Stomach (tissue), 8 donors: ENCODE measurements at regions not wholly inside any gene's neighbourhood (a gene's known extent, or its start where the extent isn't known, plus 50 kb on each side); places are given as distances from the start of the nearest gene placed in this dataset.

ENCODE experiments used
- DNase-seq, 2 donors: peaks; one replicate each; pipeline versions ENCODE4 v3.0.0 to v3.0.0-alpha.2; 2013 to 2019
- H3K27ac ChIP-seq, 5 donors: fragments of 200-600 bp in 4 of 5; sonication (generic) in 4 of 5; one replicate each; pipeline ENCODE4 v1.5.1; 2013 to 2019; ENCODE audit warnings: mild to moderate bottlenecking in 1 of 5, moderate library complexity in 1 of 5
- H3K27me3 ChIP-seq, 3 donors: fragments of 200-600 bp; sonication (generic); one replicate each; pipeline ENCODE4 v1.5.1; 2017 to 2019; ENCODE audit warnings: mixed run types in 1 of 3
- H3K36me3 ChIP-seq, 4 donors: fragments of 200-600 bp; sonication (generic); 1 replicate in 3 of 4; 2 replicates in 1 of 4; pipeline ENCODE4 v1.5.1; 2016 to 2019
- H3K4me1 ChIP-seq, 4 donors: fragments of 200-600 bp; sonication (generic); one replicate each; pipeline ENCODE4 v1.5.1; 2016 to 2019
- H3K4me3 ChIP-seq, 4 donors: fragments of 200-600 bp; sonication (generic) in 3 of 4; one replicate each; pipeline ENCODE4 v1.5.1; 2016 to 2019; ENCODE audit warnings: mild to moderate bottlenecking in 1 of 4
- H3K9me3 ChIP-seq, 4 donors: fragments of 200-600 bp; sonication (generic); one replicate each; pipeline ENCODE4 v1.5.1; 2016 to 2019
- CTCF ChIP-seq, 7 experiments: fragments of 450-650 bp in 4 of 7; fragments of 200-600 bp in 3 of 7; sonication (generic) in 3 of 7; IDR thresholded peaks; one replicate each; pipeline ENCODE4 v1.5.1; 2016 to 2019; ENCODE audit warnings: antibody characterized with exemption in 7 of 7, control low read depth in 2 of 7, mild to moderate bottlenecking in 1 of 7
- EP300 ChIP-seq: sonication (generic); formaldehyde crosslinking; IDR thresholded peaks from one replicate; pipeline ENCODE4 v1.6.1; 2017; ENCODE audit warnings: antibody characterized with exemption
- POLR2A ChIP-seq, 4 donors: fragments of 450-650 bp; IDR thresholded peaks; one replicate each; pipeline ENCODE4 v1.6.1; 2016; ENCODE audit warnings: antibody characterized with exemption in 4 of 4, control low read depth in 2 of 4, mild to moderate bottlenecking in 1 of 4, moderate library complexity in 1 of 4
- POLR2AphosphoS5 ChIP-seq, 3 donors: sonication (generic); formaldehyde crosslinking; IDR thresholded peaks; one replicate each; pipeline ENCODE4 v1.6.1; 2016; ENCODE audit warnings: antibody characterized with exemption in 3 of 3
- WGBS, 5 donors: extraction: QIAGEN DNeasy Blood & Tissue Kit in 3 of 5; methylation state at CpG; one replicate each; pipeline versions ENCODE4 v1.1.5 to v1.1.7; 2013 to 2018; 5-methylcytosine and 5-hydroxymethylcytosine counted together
- intact Hi-C: fragments of 100-400 bp; cut with DNase I; formaldehyde crosslinking; loops from one replicate; pipeline ENCODE4 v1.15.1; 2023; ENCODE audit warnings: low total_unique reads
- donor health status: healthy with polysubstance abuse.
- donor health status: Bipolar disorder and iron deficiency.
- donor health status: healthy.

GRCh38 chr10:42972946-42973345, 103.9 kb upstream of the RET start:
- intact Hi-C loops, result no loop called here
- Histone ChIP-seq H3K9me3 (no peaks in the 10 kb centered on the region), H3K27me3 (peaks cover 0 to 15% (median 0%) of the 10 kb centered on the region in 3 donors), H3K4me3 (no peak overlapping the region), H3K4me1 (no peaks in the 10 kb centered on the region), H3K27ac (no peak overlapping the region), H3K36me3 (no peaks in the 10 kb centered on the region)
- WGBS, 5 donors, result 71 to 80% (median 72%) methylated on average over 6 of the region's 6 CpGs
- no peak for TF ChIP-seq POLR2A (IDR thresholded peaks at IDR 0.05)
- no peak for TF ChIP-seq CTCF (IDR thresholded peaks at IDR 0.05)
- TF ChIP-seq EP300, result no peak
- TF ChIP-seq POLR2AphosphoS5 (IDR thresholded peaks at IDR 0.05), result no peak
- no peak for DNase-seq

GRCh38 chr10:42973411-42973810, 103.5 kb upstream of the RET start:
- H3K27ac ChIP-seq, result no peak overlapping the region
- intact Hi-C loops, result no loop called here
- peaks cover 0 to 15% (median 0%) of the 10 kb centered on the region in 3 donors for H3K27me3 ChIP-seq
- 69 to 85% (median 81%) methylated on average over 6 of the region's 6 CpGs for WGBS, 5 donors
- TF ChIP-seq CTCF (IDR thresholded peaks at IDR 0.05) (no peak), EP300 (no peak), POLR2A (IDR thresholded peaks at IDR 0.05) (no peak), POLR2AphosphoS5 (IDR thresholded peaks at IDR 0.05) (no peak)
- no peak overlapping the region for H3K4me3 ChIP-seq
- DNase-seq, result no peak
- no peaks in the 10 kb centered on the region for H3K9me3 ChIP-seq
- no peaks in the 10 kb centered on the region for H3K4me1 ChIP-seq
- no peaks in the 10 kb centered on the region for H3K36me3 ChIP-seq

- no peak for TF ChIP-seq EP300
- no peak for TF ChIP-seq POLR2AphosphoS5 (IDR thresholded peaks at IDR 0.05)
- no peak for TF ChIP-seq CTCF (IDR thresholded peaks at IDR 0.05)
- no peak for TF ChIP-seq POLR2A (IDR thresholded peaks at IDR 0.05)
These were observed 102.8 kb upstream of the RET start for GRCh38 chr10:42973870-42974692.

GRCh38 chr10:42974693-42975002, 102.2 kb upstream of the RET start:
- H3K36me3 ChIP-seq, result no peaks in the 10 kb centered on the region
- no peak overlapping the region for H3K4me3 ChIP-seq
- no peak for DNase-seq
- intact Hi-C loops, result no loop called here
- 61 to 92% (median 69%) methylated on average over 3 of the region's 3 CpGs for WGBS, 5 donors
- no peaks in the 10 kb centered on the region for H3K9me3 ChIP-seq
- TF ChIP-seq CTCF (IDR thresholded peaks at IDR 0.05), result no peak
- TF ChIP-seq POLR2AphosphoS5 (IDR thresholded peaks at IDR 0.05), result no peak
- TF ChIP-seq EP300, result no peak
- no peak for TF ChIP-seq POLR2A (IDR thresholded peaks at IDR 0.05)
- peaks cover 0 to 4% (median 0%) of the 10 kb centered on the region in 4 donors for H3K4me1 ChIP-seq
- no peak overlapping the region for H3K27ac ChIP-seq
- peaks cover 0 to 13% (median 0%) of the 10 kb centered on the region in 3 donors for H3K27me3 ChIP-seq

More at GRCh38 chr10:42973870-42974692, 102.8 kb upstream of the RET start:
- no peaks in the 10 kb centered on the region for H3K9me3 ChIP-seq
- H3K36me3 ChIP-seq, result no peaks in the 10 kb centered on the region
- 78 to 88% (median 83%) methylated on average over 8 to 9 of the region's 9 CpGs for WGBS, 5 donors
- no peak overlapping the region for H3K4me3 ChIP-seq
- DNase-seq, result no peak
- intact Hi-C loops, result no loop called here
- peaks cover 0 to 15% (median 0%) of the 10 kb centered on the region in 3 donors for H3K27me3 ChIP-seq
- H3K4me1 ChIP-seq, result no peaks in the 10 kb centered on the region
- no peak overlapping the region for H3K27ac ChIP-seq
